ENCODE measurements at regions not wholly inside any gene's neighbourhood (a gene's known extent, or its start where the extent isn't known, plus 50 kb on each side); places are given as distances from the start of the nearest gene placed in this dataset.

DNA sequence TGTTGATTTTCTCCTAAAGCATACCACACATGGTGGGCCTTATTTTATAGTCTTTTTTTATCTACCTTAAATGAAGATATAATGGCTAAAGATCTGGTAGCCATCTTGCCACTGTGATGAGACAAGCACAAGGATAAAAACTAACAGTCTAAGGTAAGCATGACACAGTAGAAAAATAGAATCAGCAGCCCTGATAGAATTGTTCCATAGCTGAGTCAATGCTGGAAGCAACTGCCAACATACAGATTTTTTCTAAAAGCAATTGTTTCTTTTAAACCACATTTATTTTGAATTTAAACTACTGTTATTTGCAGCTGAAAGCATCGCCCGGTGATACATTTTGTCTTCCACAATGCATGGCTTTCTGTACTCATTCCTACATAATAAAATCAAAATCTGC lies 1091.5 kb upstream of the CHAC2 start:
- Histone ChIP-seq H3K4me3 (no peak overlapping the region), H3K4me1 (no peaks in the 10 kb centered on the region), H3K9me3 (no peaks in the 10 kb centered on the region), H3K27ac (no peak overlapping the region), H3K27me3 (no peaks in the 10 kb centered on the region), H3K36me3 (no peaks in the 10 kb centered on the region)
- TF ChIP-seq, protein P1, sequence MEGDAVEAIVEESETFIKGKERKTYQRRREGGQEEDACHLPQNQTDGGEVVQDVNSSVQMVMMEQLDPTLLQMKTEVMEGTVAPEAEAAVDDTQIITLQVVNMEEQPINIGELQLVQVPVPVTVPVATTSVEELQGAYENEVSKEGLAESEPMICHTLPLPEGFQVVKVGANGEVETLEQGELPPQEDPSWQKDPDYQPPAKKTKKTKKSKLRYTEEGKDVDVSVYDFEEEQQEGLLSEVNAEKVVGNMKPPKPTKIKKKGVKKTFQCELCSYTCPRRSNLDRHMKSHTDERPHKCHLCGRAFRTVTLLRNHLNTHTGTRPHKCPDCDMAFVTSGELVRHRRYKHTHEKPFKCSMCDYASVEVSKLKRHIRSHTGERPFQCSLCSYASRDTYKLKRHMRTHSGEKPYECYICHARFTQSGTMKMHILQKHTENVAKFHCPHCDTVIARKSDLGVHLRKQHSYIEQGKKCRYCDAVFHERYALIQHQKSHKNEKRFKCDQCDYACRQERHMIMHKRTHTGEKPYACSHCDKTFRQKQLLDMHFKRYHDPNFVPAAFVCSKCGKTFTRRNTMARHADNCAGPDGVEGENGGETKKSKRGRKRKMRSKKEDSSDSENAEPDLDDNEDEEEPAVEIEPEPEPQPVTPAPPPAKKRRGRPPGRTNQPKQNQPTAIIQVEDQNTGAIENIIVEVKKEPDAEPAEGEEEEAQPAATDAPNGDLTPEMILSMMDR (IDR thresholded peaks at IDR 0.05) = no peak
- TF ChIP-seq POLR2A (IDR thresholded peaks at IDR 0.05) = no peak
- DNase-seq = no peak

DNA sequence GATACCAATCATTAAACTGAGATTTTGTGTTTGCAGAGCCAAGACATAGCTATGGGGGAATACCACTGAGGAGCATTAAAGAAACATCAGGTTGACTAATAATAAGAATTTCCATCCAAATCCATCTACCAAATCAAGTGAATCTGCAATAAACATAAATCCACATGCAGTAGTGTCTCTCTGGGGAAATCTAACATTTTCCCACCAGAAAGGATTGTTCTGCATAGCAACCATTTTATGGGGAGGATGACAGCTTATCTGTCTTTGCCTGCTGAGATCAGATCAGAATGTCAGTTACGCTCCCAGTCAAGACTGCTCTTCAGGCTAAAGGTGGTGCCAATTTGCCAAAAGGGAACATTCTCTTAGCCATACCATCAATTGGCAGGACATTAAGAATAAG lies 1098.9 kb upstream of the CHAC2 start:
- no peak for DNase-seq
- no peak overlapping the region for H3K27ac ChIP-seq
- no peaks in the 10 kb centered on the region for H3K27me3 ChIP-seq
- TF ChIP-seq, protein P1 (IDR thresholded peaks at IDR 0.05) = no peak
- TF ChIP-seq POLR2A (IDR thresholded peaks at IDR 0.05) = no peak
- H3K9me3 ChIP-seq = no peaks in the 10 kb centered on the region
- no peak overlapping the region for H3K4me3 ChIP-seq
- no peaks in the 10 kb centered on the region for H3K36me3 ChIP-seq
- no peaks in the 10 kb centered on the region for H3K4me1 ChIP-seq

DNA sequence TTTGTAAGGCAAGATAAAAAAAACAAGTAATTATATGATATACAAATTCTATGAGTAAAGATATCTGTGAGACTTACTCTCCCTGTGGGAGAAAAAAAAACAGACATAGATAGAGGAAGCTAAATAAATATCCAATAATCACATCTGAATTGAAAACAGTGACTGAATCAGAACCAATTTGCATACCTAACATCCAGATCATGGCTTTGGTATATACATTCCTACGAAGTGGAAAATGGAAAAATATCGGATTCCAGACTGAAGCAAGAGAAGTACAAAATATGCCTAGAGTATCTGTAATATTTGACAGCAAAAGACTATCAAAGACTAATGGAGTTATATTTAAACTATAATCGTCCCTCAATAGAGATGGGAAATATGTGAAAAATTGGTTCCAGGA lies 1108.1 kb upstream of the CHAC2 start:
- Histone ChIP-seq H3K4me3 (no peak overlapping the region), H3K27me3 (no peaks in the 10 kb centered on the region), H3K4me1 (no peaks in the 10 kb centered on the region), H3K9me3 (no peaks in the 10 kb centered on the region), H3K27ac (no peak overlapping the region), H3K36me3 (no peaks in the 10 kb centered on the region)
- TF ChIP-seq, protein P1 (IDR thresholded peaks at IDR 0.05) = no peak
- DNase-seq = no peak

DNA sequence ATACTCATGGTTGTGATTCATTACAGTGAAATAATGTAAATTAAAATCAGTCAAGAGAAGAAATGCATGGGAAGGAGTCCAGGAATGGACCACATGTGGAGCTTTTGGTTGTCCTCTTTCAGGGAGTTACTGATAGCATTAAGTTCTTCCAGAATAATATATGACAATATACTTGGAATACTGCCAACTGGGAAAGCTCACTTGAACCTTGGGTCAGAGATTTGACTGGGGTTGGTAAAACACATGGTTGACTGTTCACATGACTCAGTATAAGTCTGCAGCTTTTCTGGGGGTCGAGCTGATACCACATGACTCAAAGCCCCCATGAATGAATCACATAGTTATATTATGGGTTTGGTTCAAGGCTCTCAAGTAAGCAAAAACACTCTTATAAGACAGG lies 1109.0 kb upstream of the CHAC2 start:
- H3K27me3 ChIP-seq = no peaks in the 10 kb centered on the region
- DNase-seq = no peak
- no peaks in the 10 kb centered on the region for H3K4me1 ChIP-seq
- H3K9me3 ChIP-seq = no peaks in the 10 kb centered on the region
- no peak overlapping the region for H3K27ac ChIP-seq
- no peak overlapping the region for H3K4me3 ChIP-seq
- TF ChIP-seq, protein P1 (IDR thresholded peaks at IDR 0.05) = no peak
- no peak for TF ChIP-seq POLR2A (IDR thresholded peaks at IDR 0.05)
- no peaks in the 10 kb centered on the region for H3K36me3 ChIP-seq

DNA sequence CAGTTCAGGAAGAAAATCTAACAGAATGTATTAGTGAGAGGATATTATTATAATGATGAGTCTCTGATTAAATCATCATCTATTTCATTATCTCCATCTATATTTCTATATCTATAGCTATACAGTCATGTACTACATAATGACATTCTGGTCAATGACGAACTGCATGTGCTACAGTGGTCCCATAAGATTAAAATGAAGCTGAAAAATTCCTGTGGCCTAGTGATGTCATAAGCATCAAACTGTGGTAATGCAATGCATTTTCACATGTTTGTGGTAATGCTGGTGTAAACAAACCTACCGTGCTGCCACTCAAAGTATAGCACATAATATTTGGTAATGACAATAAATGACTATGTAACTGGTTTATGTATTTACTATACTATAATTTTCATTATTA lies 1127.9 kb upstream of the CHAC2 start:
- no peak for DNase-seq
- no peaks in the 10 kb centered on the region for H3K36me3 ChIP-seq
- no peaks in the 10 kb centered on the region for H3K4me1 ChIP-seq
- H3K9me3 ChIP-seq = no peaks in the 10 kb centered on the region
- no peak for TF ChIP-seq POLR2A (IDR thresholded peaks at IDR 0.05)
- TF ChIP-seq, protein P1 (IDR thresholded peaks at IDR 0.05) = no peak
- H3K4me3 ChIP-seq = no peak overlapping the region
- no peak overlapping the region for H3K27ac ChIP-seq
- H3K27me3 ChIP-seq = no peaks in the 10 kb centered on the region

DNA sequence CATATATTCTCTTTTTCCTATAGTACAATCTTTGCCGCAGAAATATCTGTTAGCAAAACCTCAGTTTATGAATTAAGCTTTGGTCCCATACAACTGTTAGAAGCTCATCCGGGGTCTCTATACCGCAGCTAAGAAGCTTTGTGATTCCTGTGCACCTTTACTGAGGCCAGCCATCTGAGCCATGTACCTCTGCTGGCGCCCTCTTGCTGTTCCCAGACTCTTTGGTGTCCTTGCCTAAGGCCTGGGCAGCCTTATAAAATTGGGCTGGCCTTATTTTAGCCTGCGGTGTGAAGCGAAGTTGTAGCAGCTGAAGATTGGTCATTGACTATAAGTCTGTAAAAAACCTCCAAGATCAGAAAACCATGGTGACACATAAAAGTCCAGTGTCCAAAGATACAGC lies 1135.1 kb upstream of the CHAC2 start:
- Histone ChIP-seq H3K4me1 (no peaks in the 10 kb centered on the region), H3K36me3 (no peaks in the 10 kb centered on the region), H3K9me3 (no peaks in the 10 kb centered on the region), H3K4me3 (no peak overlapping the region), H3K27me3 (no peaks in the 10 kb centered on the region), H3K27ac (no peak overlapping the region)
- no peak for DNase-seq
- TF ChIP-seq POLR2A (IDR thresholded peaks at IDR 0.05) = no peak
- TF ChIP-seq, protein P1 (IDR thresholded peaks at IDR 0.05) = no peak

Data from Peyer's patch (tissue), 4 donors.